Loucy (cell line): ENCODE measurements at regions not wholly inside any gene's neighbourhood (a gene's known extent, or its start where the extent isn't known, plus 50 kb on each side); places are given as distances from the start of the nearest gene placed in this dataset.

Source experiments
- H2AFZ ChIP-seq: fragments of 200-600 bp; sonication (generic); 2 replicates; pipeline ENCODE4 v1.6.0; 2016; ENCODE audit warnings: antibody characterized with exemption, mild to moderate bottlenecking, low read length, moderate library complexity
- H3F3A ChIP-seq: fragments of 200-600 bp; 2 replicates; pipeline ENCODE4 v1.6.0; 2016; ENCODE audit warnings: antibody characterized with exemption, low read depth, mild to moderate bottlenecking
- H3K27me3 ChIP-seq: fragments of 200-600 bp; sonication (generic); 2 replicates; pipeline ENCODE4 v1.6.1; 2014; ENCODE audit warnings: low read length, mild to moderate bottlenecking; ENCODE audit not compliant: insufficient read depth, poor library complexity, severe bottlenecking
- H3K36me3 ChIP-seq: fragments of 200-600 bp; sonication (generic); 2 replicates; pipeline ENCODE4 v1.6.1; 2016; ENCODE audit warnings: low read length; ENCODE audit not compliant: insufficient read depth
- H3K4me1 ChIP-seq: fragments of 200-600 bp; sonication (generic); 2 replicates; pipeline ENCODE4 v1.5.1; 2014; ENCODE audit warnings: low read length, mild to moderate bottlenecking; ENCODE audit not compliant: insufficient read depth, poor library complexity, severe bottlenecking
- H3K4me2 ChIP-seq: fragments of 200-600 bp; sonication (generic); 2 replicates; pipeline ENCODE4 v1.6.0; 2014; ENCODE audit warnings: antibody characterized with exemption, low read length, low read depth, mild to moderate bottlenecking; ENCODE audit not compliant: poor library complexity, severe bottlenecking
- H3K4me3 ChIP-seq: fragments of 200-600 bp; sonication (generic); 2 replicates; pipeline ENCODE4 v1.5.1; 2014; ENCODE audit warnings: low read length, mild to moderate bottlenecking, mixed read lengths; ENCODE audit not compliant: poor library complexity, severe bottlenecking
- H3K79me2 ChIP-seq: fragments of 200-600 bp; sonication (generic); 2 replicates; pipeline ENCODE4 v1.6.1; 2014; ENCODE audit warnings: low read length; ENCODE audit not compliant: insufficient read depth
- H3K9ac ChIP-seq: fragments of 200-600 bp; sonication (generic); 2 replicates; pipeline ENCODE4 v1.6.0; 2014; ENCODE audit warnings: mild to moderate bottlenecking, low read depth, low read length, moderate library complexity; ENCODE audit not compliant: poor library complexity, severe bottlenecking
- H3K9me2 ChIP-seq: fragments of 200-600 bp; sonication (generic); replicated peaks from 2 replicates; pipeline ENCODE4 v1.6.1; 2016; ENCODE audit warnings: low read depth, low read length, mixed read lengths
- H3K9me3 ChIP-seq: fragments of 200-600 bp; sonication (generic); 2 replicates; pipeline ENCODE4 v1.6.1; 2014; ENCODE audit warnings: mild to moderate bottlenecking, antibody characterized with exemption, low read length, low read depth; ENCODE audit not compliant: insufficient read depth
- H4K20me1 ChIP-seq: fragments of 200-600 bp; sonication (generic); 2 replicates; pipeline ENCODE4 v1.6.0; 2014; ENCODE audit warnings: antibody characterized with exemption, low read length, mild to moderate bottlenecking; ENCODE audit not compliant: insufficient read depth, poor library complexity, severe bottlenecking
- CTCF ChIP-seq: fragments of 200-600 bp; sonication (generic); conservative IDR thresholded peaks from 2 replicates; pipeline ENCODE4 v1.5.1; 2014; ENCODE audit warnings: mild to moderate bottlenecking, antibody characterized with exemption, low read length
- EZH2phosphoT487 ChIP-seq: fragments of 200-600 bp; IDR thresholded peaks from 2 replicates; pipeline ENCODE4 v1.6.1; 2018; ENCODE audit warnings: antibody characterized with exemption, mild to moderate bottlenecking, moderate library complexity, borderline replicate concordance

GRCh38 chr6:170190046-170190445 lies 100.8 kb downstream of the DLL1 start:
- no peak overlapping the region for H2AFZ ChIP-seq
- H3K4me2 ChIP-seq, result no peak overlapping the region
- H3K9ac ChIP-seq, result no peak overlapping the region
- H3F3A ChIP-seq, result no peaks in the 10 kb centered on the region
- no peak overlapping the region for H3K4me3 ChIP-seq
- H3K27me3 ChIP-seq, result no peaks in the 10 kb centered on the region
- TF ChIP-seq CTCF (no peak), EZH2phosphoT487 (no peak)
- H3K79me2 ChIP-seq, result no peaks in the 10 kb centered on the region
- H4K20me1 ChIP-seq, result no peaks in the 10 kb centered on the region
- no peaks in the 10 kb centered on the region for H3K36me3 ChIP-seq
- no peaks in the 10 kb centered on the region for H3K9me2 ChIP-seq
- H3K4me1 ChIP-seq, result no peaks in the 10 kb centered on the region
- peaks cover 45% of the 10 kb centered on the region for H3K9me3 ChIP-seq

GRCh38 chr6:170189236-170189635 lies 101.6 kb downstream of the DLL1 start:
- Histone ChIP-seq H3K4me3 (no peak overlapping the region), H3F3A (no peaks in the 10 kb centered on the region), H3K9ac (no peak overlapping the region), H3K27me3 (no peaks in the 10 kb centered on the region), H3K36me3 (no peaks in the 10 kb centered on the region), H4K20me1 (no peaks in the 10 kb centered on the region), H2AFZ (no peak overlapping the region), H3K4me1 (no peaks in the 10 kb centered on the region), H3K4me2 (no peak overlapping the region), H3K9me2 (no peaks in the 10 kb centered on the region), H3K79me2 (no peaks in the 10 kb centered on the region), H3K9me3 (peaks cover 45% of the 10 kb centered on the region)
- TF ChIP-seq CTCF (no peak), EZH2phosphoT487 (no peak)

- no peaks in the 10 kb centered on the region for H3K4me1 ChIP-seq
- H3K27me3 ChIP-seq, result no peaks in the 10 kb centered on the region
- no peaks in the 10 kb centered on the region for H3K36me3 ChIP-seq
- no peak overlapping the region for H2AFZ ChIP-seq
- H3K4me2 ChIP-seq, result no peak overlapping the region
- H3K9ac ChIP-seq, result no peak overlapping the region
- H3K4me3 ChIP-seq, result no peak overlapping the region
- H3K79me2 ChIP-seq, result no peaks in the 10 kb centered on the region
- no peaks in the 10 kb centered on the region for H3K9me2 ChIP-seq
- H4K20me1 ChIP-seq, result no peaks in the 10 kb centered on the region
- peaks cover 45% of the 10 kb centered on the region for H3K9me3 ChIP-seq
- H3F3A ChIP-seq, result no peaks in the 10 kb centered on the region
- TF ChIP-seq CTCF, result no peak
- TF ChIP-seq EZH2phosphoT487, result no peak
Measured at GRCh38 chr6:170188571-170189001, 102.3 kb downstream of the DLL1 start.
